WTC11 (cell line): ENCODE measurements at regions not wholly inside any gene's neighbourhood (a gene's known extent, or its start where the extent isn't known, plus 50 kb on each side); places are given as distances from the start of the nearest gene placed in this dataset.

Experiments used
- ATAC-seq: fragments of 200-7000 bp; cut with Tn5 transposase; 2 replicates; pipeline ENCODE4 v1.10.0; 2021; ENCODE audit warnings: mild to moderate bottlenecking, moderate library complexity
- CTCF ChIA-PET: fragments of 300-600 bp; sonication (Branson Sonifier 250); formaldehyde crosslinking; loops from one replicate; lab custom pipeline; 2021; ENCODE audit warnings: antibody characterized with exemption; lab: Charles Lee
- POLR2A ChIA-PET: fragments of 350-600 bp; sonication (Branson Sonifier 250); formaldehyde crosslinking; loops from one replicate; lab custom pipeline; 2021; ENCODE audit warnings: antibody characterized with exemption; lab: Charles Lee
- DNase-seq: peaks from one replicate; pipeline ENCODE4 v3.0.0; 2021; ENCODE audit warnings: low spot score
- H3K27ac Mint-ChIP-seq: 2 replicates; pipeline ENCODE4 v1.8.0; 2021; ENCODE audit warnings: mixed read lengths
- H3K27me3 Mint-ChIP-seq: 2 replicates; pipeline ENCODE4 v1.8.0; 2021; ENCODE audit warnings: low read depth, mild to moderate bottlenecking, moderate library complexity, mixed read lengths
- H3K36me3 Mint-ChIP-seq: 2 replicates; pipeline ENCODE4 v1.8.0; 2021; ENCODE audit warnings: mixed read lengths
- H3K4me1 Mint-ChIP-seq: 2 replicates; pipeline ENCODE4 v1.8.0; 2022; ENCODE audit warnings: mixed read lengths
- H3K4me3 Mint-ChIP-seq: 2 replicates; pipeline ENCODE4 v1.8.0; 2021; ENCODE audit warnings: mild to moderate bottlenecking, moderate library complexity, mixed read lengths
- H3K9me3 Mint-ChIP-seq: 2 replicates; pipeline ENCODE4 v1.8.0; 2021; ENCODE audit warnings: mixed read lengths
- ATF2 ChIP-seq: sonication (generic); formaldehyde crosslinking; IDR thresholded peaks from 2 replicates; pipeline ENCODE4 v1.8.1; 2022; ENCODE audit warnings: low read depth, missing genetic modification reagents, borderline replicate concordance
- CREB1 ChIP-seq: sonication (generic); formaldehyde crosslinking; IDR thresholded peaks from 2 replicates; pipeline ENCODE4 v1.8.0; 2023; ENCODE audit warnings: mild to moderate bottlenecking, missing genetic modification reagents
- EMX1 ChIP-seq: fragments of 250-450 bp; sonication (Bioruptor Pico); IDR thresholded peaks from 2 replicates; pipeline ENCODE4 v1.8.0; 2021; ENCODE audit warnings: mild to moderate bottlenecking
- KAT7 ChIP-seq: sonication (generic); formaldehyde crosslinking; IDR thresholded peaks from 2 replicates; pipeline ENCODE4 v1.8.1; 2023; ENCODE audit warnings: missing genetic modification reagents, mild to moderate bottlenecking, borderline replicate concordance
- NR2C2 ChIP-seq: sonication (generic); formaldehyde crosslinking; IDR thresholded peaks from 2 replicates; pipeline ENCODE4 v1.8.0; 2022; ENCODE audit warnings: mild to moderate bottlenecking, missing genetic modification reagents
- NR3C1 ChIP-seq: sonication (generic); formaldehyde crosslinking; conservative IDR thresholded peaks from 2 replicates; pipeline ENCODE4 v1.8.1; 2023; ENCODE audit warnings: low read depth, mild to moderate bottlenecking, missing genetic modification reagents
- PRDM15 ChIP-seq: sonication (generic); formaldehyde crosslinking; IDR thresholded peaks from 2 replicates; pipeline ENCODE4 v1.8.0; 2022; ENCODE audit warnings: missing genetic modification reagents
- SMAD3 ChIP-seq: sonication (generic); formaldehyde crosslinking; IDR thresholded peaks from 2 replicates; pipeline ENCODE4 v1.8.0; 2022; ENCODE audit warnings: missing genetic modification reagents, mild to moderate bottlenecking, borderline replicate concordance
- SMAD4 ChIP-seq: sonication (generic); formaldehyde crosslinking; IDR thresholded peaks from 2 replicates; pipeline ENCODE4 v1.8.0; 2022; ENCODE audit warnings: mild to moderate bottlenecking, missing genetic modification reagents
- STAT6 ChIP-seq: sonication (generic); formaldehyde crosslinking; conservative IDR thresholded peaks from 2 replicates; pipeline ENCODE4 v1.8.1; 2023; ENCODE audit warnings: mild to moderate bottlenecking, low read depth, missing genetic modification reagents, moderate library complexity
- TCF7 ChIP-seq: sonication (generic); formaldehyde crosslinking; IDR thresholded peaks from 2 replicates; pipeline ENCODE4 v1.8.0; 2022; ENCODE audit warnings: mild to moderate bottlenecking, low read depth, missing genetic modification reagents, moderate library complexity
- TEAD1 ChIP-seq: sonication (generic); formaldehyde crosslinking; IDR thresholded peaks from 2 replicates; pipeline ENCODE4 v1.8.0; 2022; ENCODE audit warnings: mild to moderate bottlenecking, missing genetic modification reagents
- ZBTB21 ChIP-seq: sonication (generic); formaldehyde crosslinking; IDR thresholded peaks from 2 replicates; pipeline ENCODE4 v1.8.1; 2023; ENCODE audit warnings: mild to moderate bottlenecking, missing genetic modification reagents, borderline replicate concordance
- ZNF232 ChIP-seq: sonication (generic); formaldehyde crosslinking; IDR thresholded peaks from 2 replicates; pipeline ENCODE4 v1.8.0; 2022; ENCODE audit warnings: mild to moderate bottlenecking, missing genetic modification reagents
- TF ChIP-seq, protein P1 (sequence below): sonication (generic); formaldehyde crosslinking; IDR thresholded peaks from 2 replicates; pipeline ENCODE4 v1.8.0; 2023; ENCODE audit warnings: missing genetic modification reagents, mild to moderate bottlenecking, borderline replicate concordance

DNA sequence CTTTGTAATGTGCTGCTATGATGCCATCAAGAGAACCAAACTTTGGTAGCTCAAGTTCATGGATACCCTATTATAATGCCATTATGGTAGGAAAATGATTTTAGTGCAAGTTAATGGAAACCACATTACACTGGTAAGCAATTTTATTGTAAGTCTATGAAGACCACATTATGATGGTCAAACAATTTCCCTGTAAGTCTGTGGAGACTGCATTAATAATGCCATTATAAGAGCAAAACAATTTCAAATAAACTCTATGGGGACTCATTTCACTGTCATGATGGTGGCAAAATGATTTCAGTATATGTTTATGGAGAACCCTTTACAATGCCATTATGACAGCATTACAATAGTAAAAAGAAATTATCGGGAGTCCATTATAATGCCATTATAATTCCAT, 602.0 kb upstream of the MEF2C start:
- no peak for TF ChIP-seq CREB1 (CRISPR knock-in tag)
- TF ChIP-seq NR3C1 (CRISPR knock-in tag), result no peak
- no peak for TF ChIP-seq ATF2 (CRISPR knock-in tag)
- TF ChIP-seq STAT6 (CRISPR knock-in tag), result no peak
- TF ChIP-seq TCF7 (CRISPR knock-in tag), result no peak
- TF ChIP-seq, protein P1, sequence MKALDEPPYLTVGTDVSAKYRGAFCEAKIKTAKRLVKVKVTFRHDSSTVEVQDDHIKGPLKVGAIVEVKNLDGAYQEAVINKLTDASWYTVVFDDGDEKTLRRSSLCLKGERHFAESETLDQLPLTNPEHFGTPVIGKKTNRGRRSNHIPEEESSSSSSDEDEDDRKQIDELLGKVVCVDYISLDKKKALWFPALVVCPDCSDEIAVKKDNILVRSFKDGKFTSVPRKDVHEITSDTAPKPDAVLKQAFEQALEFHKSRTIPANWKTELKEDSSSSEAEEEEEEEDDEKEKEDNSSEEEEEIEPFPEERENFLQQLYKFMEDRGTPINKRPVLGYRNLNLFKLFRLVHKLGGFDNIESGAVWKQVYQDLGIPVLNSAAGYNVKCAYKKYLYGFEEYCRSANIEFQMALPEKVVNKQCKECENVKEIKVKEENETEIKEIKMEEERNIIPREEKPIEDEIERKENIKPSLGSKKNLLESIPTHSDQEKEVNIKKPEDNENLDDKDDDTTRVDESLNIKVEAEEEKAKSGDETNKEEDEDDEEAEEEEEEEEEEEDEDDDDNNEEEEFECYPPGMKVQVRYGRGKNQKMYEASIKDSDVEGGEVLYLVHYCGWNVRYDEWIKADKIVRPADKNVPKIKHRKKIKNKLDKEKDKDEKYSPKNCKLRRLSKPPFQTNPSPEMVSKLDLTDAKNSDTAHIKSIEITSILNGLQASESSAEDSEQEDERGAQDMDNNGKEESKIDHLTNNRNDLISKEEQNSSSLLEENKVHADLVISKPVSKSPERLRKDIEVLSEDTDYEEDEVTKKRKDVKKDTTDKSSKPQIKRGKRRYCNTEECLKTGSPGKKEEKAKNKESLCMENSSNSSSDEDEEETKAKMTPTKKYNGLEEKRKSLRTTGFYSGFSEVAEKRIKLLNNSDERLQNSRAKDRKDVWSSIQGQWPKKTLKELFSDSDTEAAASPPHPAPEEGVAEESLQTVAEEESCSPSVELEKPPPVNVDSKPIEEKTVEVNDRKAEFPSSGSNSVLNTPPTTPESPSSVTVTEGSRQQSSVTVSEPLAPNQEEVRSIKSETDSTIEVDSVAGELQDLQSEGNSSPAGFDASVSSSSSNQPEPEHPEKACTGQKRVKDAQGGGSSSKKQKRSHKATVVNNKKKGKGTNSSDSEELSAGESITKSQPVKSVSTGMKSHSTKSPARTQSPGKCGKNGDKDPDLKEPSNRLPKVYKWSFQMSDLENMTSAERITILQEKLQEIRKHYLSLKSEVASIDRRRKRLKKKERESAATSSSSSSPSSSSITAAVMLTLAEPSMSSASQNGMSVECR, result no peak
- no peak for TF ChIP-seq KAT7 (CRISPR knock-in tag)
- TF ChIP-seq ZBTB21 (CRISPR knock-in tag), result no peak
- TF ChIP-seq EMX1, result no peak
- TF ChIP-seq ZNF232 (CRISPR knock-in tag), result no peak
- TF ChIP-seq SMAD3, result no peak
- no peak for TF ChIP-seq PRDM15 (CRISPR knock-in tag)
- no peak for TF ChIP-seq SMAD4 (CRISPR knock-in tag)
- no peak for TF ChIP-seq NR2C2 (CRISPR knock-in tag)
- TF ChIP-seq TEAD1 (CRISPR knock-in tag), result no peak
- Mint-ChIP-seq H3K27ac (no peak overlapping the region), H3K36me3 (no peaks in the 10 kb centered on the region), H3K4me3 (no peak overlapping the region), H3K9me3 (no peaks in the 10 kb centered on the region), H3K4me1 (peaks cover 10% of the 10 kb centered on the region), H3K27me3 (no peaks in the 10 kb centered on the region)
- ChIA-PET POLR2A (no interaction called here), CTCF (no interaction called here)
- ATAC-seq (no peak), DNase-seq (no peak)
